HEK293T (cell line): ENCODE measurements at regions not wholly inside any gene's neighbourhood (a gene's known extent, or its start where the extent isn't known, plus 50 kb on each side); places are given as distances from the start of the nearest gene placed in this dataset.

Source experiments
- ARNT ChIP-seq: fragments of 450-650 bp; IDR thresholded peaks from 2 replicates; pipeline ENCODE4 v1.6.1; 2017; ENCODE audit warnings: mild to moderate bottlenecking
- BHLHE40 ChIP-seq: fragments of 450-650 bp; IDR thresholded peaks from 2 replicates; pipeline ENCODE4 v1.6.1; 2016; ENCODE audit warnings: mild to moderate bottlenecking, moderate library complexity, borderline replicate concordance
- ELF4 ChIP-seq: fragments of 450-650 bp; IDR thresholded peaks from 2 replicates; pipeline ENCODE4 v1.6.1; 2017; ENCODE audit warnings: antibody characterized with exemption
- FOXM1 ChIP-seq: fragments of 450-650 bp; IDR thresholded peaks from 2 replicates; pipeline ENCODE4 v1.6.1; 2017; ENCODE audit warnings: mild to moderate bottlenecking, borderline replicate concordance
- HDGF ChIP-seq: fragments of 450-650 bp; IDR thresholded peaks from 2 replicates; pipeline ENCODE4 v1.6.1; 2017; ENCODE audit warnings: antibody characterized with exemption, borderline replicate concordance
- LEF1 ChIP-seq: fragments of 450-650 bp; IDR thresholded peaks from 2 replicates; pipeline ENCODE4 v1.6.1; 2017; ENCODE audit warnings: mild to moderate bottlenecking, borderline replicate concordance
- NFRKB ChIP-seq: fragments of 450-650 bp; IDR thresholded peaks from 2 replicates; pipeline ENCODE4 v1.6.1; 2016; ENCODE audit warnings: mild to moderate bottlenecking, moderate library complexity
- SP1 ChIP-seq: fragments of 450-650 bp; IDR thresholded peaks from 2 replicates; pipeline ENCODE4 v1.6.1; 2017
- SUZ12 ChIP-seq: fragments of 450-650 bp; IDR thresholded peaks from 2 replicates; pipeline ENCODE4 v1.6.1; 2016; ENCODE audit warnings: mild to moderate bottlenecking
- ZNF384 ChIP-seq: fragments of 450-650 bp; IDR thresholded peaks from 2 replicates; pipeline ENCODE4 v1.6.1; 2016

GRCh38 chr1:67503974-67504373 lies 73.8 kb upstream of the SERBP1 start:
- TF ChIP-seq ARNT (no peak), ZNF384 (no peak), NFRKB (no peak), ELF4 (no peak), BHLHE40 (no peak), FOXM1 (no peak), SUZ12 (no peak), LEF1 (no peak), HDGF (no peak), SP1 (no peak)
